ENCODE measurements at regions not wholly inside any gene's neighbourhood (a gene's known extent, or its start where the extent isn't known, plus 50 kb on each side); places are given as distances from the start of the nearest gene placed in this dataset.

GRCh38 chr9:116009420-116009819 lies 144.2 kb upstream of the PAPPA start:
- no peak for DNase-seq

DNA sequence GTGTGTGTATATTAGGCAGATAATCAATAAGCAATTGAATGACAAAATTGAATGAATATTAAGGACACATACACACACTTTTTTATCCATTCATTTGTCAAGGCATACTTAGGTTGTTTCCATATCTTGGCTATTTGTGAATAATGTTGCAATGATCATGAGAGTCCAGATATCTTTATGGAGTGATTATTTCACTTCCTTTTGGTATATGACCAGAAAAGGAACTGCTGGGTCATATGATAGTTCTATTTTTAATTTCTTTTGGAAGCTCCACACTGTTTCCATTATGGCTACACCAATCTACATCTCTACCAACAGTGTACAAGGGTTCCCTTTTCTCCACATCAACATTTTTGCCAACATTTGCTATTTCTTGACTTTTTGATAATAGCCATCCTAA lies 137.7 kb upstream of the PAPPA start:
- DNase-seq: no peak

DNA sequence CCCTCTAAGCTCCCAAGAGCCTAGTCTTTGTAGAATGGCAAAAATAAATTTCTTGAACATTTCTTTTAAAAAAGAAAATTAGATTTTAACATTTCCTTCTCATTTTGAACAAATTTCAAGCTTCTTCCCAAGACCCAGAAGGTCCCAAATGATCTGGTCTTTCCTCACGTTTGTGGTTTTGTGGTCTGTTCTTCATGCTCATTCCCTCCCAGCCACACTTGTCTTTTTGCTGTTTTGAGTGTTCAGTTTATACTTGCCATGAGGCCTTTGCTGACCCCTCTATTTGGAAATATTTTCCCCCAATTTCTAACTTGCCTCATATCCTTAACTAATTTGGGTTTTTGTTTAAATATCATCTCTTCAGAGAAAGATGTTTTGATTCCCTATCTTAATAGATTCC lies 133.4 kb upstream of the PAPPA start:
- DNase-seq: no peak

GRCh38 chr9:116020801-116021200 lies 132.8 kb upstream of the PAPPA start:
- no peak for DNase-seq

- no peak for DNase-seq
Observed at GRCh38 chr9:116027096-116027495, 126.5 kb upstream of the PAPPA start.

DNA sequence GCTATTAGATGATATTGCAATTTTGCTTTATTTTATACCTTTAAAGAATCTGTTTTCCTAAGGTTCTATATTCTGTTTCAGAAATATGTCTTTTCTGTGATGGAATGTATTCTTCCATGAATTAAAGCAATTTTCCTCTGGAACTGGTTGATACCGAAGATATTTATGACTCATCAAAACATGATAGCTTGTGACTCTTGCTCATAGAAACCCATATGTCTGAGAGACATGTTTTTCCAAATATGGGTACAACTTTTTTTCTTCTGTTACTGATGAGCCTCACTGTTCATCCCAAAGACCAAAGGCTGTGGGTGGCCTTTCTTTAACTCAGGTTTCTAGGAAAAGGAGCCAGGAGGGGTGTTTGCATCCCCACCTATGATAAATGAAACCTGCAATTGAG lies 126.1 kb upstream of the PAPPA start:
- no peak for DNase-seq

- no peak for DNase-seq
Observed at GRCh38 chr9:116027951-116028350, 125.6 kb upstream of the PAPPA start.

DNA sequence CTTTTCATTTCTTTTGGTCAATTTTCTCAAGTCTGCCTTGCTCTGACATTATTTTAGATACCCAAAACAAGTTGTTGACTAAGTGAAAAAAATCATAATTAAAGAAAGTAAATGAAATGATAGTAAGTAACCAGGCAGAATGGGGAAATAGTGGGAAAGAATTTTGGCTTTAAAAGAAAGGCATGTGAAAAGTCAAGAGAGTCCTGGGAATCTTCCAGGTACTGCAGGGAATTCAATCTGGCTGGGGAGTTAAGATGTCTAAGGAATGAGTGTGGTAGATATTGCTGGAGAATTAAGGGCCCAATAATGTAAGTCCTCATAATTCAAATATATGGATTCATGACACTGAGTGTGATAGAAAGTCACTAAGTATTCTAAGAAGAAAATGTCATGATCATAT lies 123.1 kb upstream of the PAPPA start:
- no peak for DNase-seq

DNA sequence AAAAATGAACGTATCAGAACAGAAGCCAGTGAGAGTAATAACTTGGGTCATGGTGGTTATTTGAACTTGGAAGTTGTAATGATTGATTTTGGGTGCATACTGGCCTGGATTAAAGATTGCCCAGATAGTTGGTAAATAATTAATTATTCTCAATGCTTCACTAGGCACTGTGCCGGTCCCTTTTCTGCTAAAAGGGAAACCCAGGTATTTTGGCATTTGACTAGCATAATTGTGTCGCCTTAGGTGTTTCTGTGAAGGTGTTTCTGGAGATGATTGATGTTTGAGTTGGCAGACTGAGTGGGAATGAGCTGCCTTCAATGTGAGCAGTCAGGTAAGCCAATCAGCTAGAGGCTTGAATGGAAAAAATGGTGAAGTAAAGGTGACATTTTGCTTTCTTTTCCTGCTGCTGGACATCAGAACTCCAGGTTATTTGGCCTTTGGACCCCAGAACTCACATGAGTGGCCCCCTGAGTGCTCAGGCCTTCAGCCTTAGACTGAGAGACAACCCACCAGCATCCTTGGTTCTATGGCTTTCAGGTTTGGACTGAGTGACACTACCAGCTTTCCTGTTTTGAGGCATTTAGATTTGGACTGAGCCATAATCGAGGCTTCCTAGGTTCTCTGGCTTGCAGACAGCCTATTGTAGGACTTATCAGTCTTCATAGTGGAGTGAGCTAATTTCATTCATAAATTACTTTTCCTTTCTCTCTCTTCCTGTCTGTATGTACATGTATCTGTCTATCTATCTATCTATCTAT lies 120.7 kb upstream of the PAPPA start:
- DNase-seq: no peak

- DNase-seq: no peak
Observed at GRCh38 chr9:116039312-116039711, 114.3 kb upstream of the PAPPA start.

- DNase-seq: no peak
Observed at GRCh38 chr9:116039893-116040292, 113.7 kb upstream of the PAPPA start.

DNA sequence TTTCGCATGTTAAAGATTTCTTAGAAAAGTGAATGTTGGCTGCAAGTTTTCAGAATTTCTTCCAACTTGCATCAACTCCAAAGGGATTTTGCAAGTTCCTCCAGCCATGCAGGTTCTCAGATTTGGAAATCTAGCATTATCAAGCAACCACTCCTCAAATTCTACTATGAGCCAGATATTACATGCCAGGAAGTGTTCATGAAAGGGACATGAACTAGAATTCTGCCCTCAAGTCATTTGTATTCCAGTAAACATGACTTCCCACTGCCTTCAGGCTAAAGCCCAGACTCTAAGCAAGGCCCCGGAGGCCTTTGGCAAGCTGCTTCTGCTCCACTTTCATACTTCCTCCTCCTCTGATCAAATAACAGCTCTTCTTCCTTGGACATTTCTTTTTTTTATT lies 111.3 kb upstream of the PAPPA start:
- no peak for DNase-seq

- no peak for DNase-seq
Observed at GRCh38 chr9:116045083-116045482, 108.5 kb upstream of the PAPPA start.

- DNase-seq: no peak
Observed at GRCh38 chr9:116048081-116048480, 105.5 kb upstream of the PAPPA start.

DNA sequence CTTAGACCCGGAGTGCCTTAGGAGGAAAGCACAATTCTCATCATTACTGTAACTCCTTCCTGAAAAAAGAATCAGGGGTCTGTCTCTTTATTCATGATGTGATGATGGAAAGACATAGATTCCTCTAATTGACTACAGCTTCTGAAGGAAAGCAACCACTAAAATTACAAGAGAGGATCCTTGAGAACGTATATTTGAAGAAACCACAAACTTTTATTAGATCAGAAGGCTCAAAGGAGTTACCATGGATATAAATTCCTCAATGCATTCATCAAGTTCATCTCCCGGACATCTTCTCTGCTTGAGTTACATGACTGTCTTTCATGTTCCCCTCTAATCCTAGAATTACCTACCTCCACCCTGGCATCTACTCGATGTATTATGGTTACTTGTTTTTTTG lies 104.1 kb upstream of the PAPPA start:
- DNase-seq: no peak

GRCh38 chr9:116051528-116051927 lies 102.1 kb upstream of the PAPPA start:
- DNase-seq: no peak

- DNase-seq: no peak
Observed at GRCh38 chr9:116055536-116055935, 98.1 kb upstream of the PAPPA start.

DNA sequence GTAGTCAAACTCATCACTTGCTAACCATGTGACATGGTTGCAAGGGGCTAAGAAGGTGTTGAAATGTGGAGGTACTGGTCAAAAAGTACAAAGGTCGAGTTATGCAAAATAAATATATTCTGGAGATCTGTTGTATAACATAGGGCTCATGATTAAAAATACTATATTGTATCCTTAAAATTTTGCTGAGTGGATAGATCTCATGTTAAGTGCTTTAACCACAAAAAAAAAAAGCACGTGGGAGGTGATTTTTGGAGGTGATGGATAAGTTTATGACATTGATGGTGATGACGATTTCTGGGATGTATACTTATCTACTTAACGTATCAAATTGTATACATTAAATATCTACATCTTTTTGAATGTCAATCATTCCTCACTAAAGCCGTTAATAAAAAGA lies 96.2 kb upstream of the PAPPA start:
- no peak for DNase-seq

GRCh38 chr9:116058421-116058820 lies 95.2 kb upstream of the PAPPA start:
- no peak for DNase-seq

- no peak for DNase-seq
Observed at GRCh38 chr9:116059466-116059865, 94.1 kb upstream of the PAPPA start.

GRCh38 chr9:116060631-116061030 lies 93.0 kb upstream of the PAPPA start:
- no peak for DNase-seq

DNA sequence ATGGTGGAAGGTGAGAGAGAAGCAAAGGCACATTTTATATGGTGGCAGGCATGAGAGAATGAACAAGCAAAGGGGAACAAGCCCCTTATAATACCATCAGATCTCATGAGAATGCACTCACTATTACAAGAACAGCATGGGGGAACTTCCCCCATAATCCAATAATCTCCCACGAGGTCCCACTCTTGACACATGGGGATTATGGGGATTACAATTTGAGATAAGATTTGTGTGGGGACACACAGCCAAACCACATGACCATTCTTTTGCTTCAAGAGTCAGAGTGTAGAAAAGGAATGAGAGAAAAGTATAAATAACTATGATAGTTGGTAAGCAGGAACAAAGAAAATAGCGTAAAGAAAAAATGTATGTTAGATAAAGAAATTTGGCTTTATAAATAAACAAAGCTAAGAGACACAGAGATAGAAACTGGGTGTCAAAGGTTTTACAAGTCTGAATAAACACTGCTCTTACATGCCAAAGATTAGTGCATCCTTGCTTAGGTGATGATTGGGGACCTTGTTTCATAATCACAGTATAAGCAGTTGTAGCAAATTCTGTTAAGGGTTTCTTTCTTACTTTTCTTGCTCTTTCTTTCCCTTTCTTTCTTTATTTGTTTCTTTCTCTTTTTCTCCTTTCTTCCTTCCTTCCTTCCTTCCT lies 91.9 kb upstream of the PAPPA start:
- no peak for DNase-seq

DNA sequence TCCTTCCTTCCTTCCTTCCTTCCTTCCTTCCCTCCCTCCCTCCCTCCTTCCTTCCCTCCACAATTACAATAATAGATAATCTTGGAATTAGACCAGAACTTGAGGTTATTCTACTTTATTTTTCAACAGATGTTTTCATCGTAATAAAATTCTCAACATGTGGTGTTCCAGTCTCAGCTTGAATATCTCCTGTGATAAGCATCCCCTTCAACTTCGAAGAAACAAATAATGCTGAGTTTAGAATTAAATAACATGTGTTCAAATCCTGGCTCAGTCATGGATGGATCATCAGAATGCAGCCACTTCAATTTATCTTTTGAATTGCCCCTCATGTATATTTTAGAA lies 91.4 kb upstream of the PAPPA start:
- DNase-seq: no peak

DNA sequence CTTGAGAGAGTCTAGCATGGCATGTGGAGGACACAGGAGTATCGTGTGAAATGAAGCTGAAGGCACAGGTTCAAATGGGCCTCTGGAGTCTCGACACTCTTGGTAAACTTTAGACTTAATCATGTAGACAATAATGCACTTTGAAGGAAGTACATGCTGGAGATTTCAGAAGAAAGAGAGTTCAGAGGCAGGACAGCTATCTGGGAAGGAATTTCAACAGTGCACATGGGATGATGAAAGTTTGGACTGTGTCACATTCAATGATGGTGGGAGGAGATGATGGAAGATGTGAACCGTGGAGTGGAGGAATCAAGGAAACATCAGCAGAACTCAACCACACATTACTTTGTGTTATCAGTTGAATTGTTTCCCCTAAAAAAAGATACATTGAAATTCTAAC lies 88.6 kb upstream of the PAPPA start:
- no peak for DNase-seq

- no peak for DNase-seq
Observed at GRCh38 chr9:116066221-116066620, 87.4 kb upstream of the PAPPA start.
